HG02571 (cell line): ENCODE measurements at regions not wholly inside any gene's neighbourhood (a gene's known extent, or its start where the extent isn't known, plus 50 kb on each side); places are given as distances from the start of the nearest gene placed in this dataset.
"Not testable (repeated sequence)": the region's sequence is repeated elsewhere in the genome, so short reads cannot be mapped to it uniquely, and the experiment has no call there.

Experiments
- ATAC-seq: cut with Tn5 transposase; IDR thresholded peaks from one replicate; pipeline ENCODE4 v1.9.1; 2021; ENCODE audit warnings: mild to moderate bottlenecking, moderate library complexity; ENCODE audit not compliant: unreplicated experiment

DNA sequence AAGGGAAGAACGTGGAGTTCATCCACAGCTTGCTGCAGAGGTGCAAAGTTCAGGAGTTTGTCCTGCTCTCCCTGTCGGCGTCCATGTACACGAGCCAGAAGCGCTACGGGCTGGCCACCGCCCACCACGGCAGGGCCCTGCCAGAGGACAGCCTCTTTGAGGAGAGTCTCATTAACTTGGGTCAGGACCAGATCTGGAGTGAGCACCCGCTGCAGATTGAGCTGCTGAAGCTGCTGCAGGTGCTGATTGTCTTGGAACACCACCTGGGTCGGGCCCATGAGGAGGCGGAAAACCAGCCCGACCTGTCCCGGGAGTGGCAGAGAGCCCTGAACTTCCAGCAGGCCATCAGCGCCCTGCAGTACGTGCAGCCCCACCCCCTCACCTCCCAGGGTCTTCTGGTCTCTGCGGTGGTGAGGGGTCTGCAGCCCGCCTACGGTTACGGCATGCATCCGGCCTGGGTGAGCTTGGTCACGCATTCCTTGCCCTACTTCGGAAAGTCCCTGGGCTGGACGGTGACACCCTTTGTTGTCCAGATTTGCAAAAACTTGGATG, 73.8 kb upstream of the MORC3 start:
- no peak for ATAC-seq

DNA sequence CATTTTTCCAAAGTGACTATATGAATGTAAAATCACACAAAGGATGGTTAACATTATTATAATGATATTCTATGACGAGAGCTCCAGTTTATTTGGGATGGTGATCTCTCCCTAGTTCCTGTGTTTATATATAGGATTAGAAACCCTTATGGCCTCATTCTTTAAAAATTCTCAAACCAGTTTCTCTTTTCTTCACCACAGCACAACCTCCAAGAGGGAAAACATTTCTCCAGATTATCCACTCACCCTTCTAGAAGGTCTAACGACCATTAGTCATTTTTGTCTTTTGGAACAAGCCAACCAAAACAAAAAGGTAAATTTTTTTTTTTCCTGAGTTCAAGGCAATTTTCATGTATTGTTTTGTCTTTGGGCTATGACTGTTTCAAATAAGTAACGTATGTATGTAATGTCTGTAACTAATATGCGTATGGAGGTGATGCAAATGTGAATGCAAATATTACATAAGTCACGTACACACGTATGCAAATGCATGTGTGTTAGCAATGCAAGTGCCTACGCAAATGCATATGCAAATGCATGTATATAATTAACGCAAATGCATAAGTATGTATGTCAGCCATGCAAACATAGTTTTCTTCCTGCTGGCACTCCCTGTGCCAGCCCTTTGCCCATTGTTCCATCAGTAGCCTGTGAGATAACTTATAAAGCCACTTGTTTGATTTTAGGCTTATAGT, 72.5 kb upstream of the MORC3 start:
- no peak for ATAC-seq

DNA sequence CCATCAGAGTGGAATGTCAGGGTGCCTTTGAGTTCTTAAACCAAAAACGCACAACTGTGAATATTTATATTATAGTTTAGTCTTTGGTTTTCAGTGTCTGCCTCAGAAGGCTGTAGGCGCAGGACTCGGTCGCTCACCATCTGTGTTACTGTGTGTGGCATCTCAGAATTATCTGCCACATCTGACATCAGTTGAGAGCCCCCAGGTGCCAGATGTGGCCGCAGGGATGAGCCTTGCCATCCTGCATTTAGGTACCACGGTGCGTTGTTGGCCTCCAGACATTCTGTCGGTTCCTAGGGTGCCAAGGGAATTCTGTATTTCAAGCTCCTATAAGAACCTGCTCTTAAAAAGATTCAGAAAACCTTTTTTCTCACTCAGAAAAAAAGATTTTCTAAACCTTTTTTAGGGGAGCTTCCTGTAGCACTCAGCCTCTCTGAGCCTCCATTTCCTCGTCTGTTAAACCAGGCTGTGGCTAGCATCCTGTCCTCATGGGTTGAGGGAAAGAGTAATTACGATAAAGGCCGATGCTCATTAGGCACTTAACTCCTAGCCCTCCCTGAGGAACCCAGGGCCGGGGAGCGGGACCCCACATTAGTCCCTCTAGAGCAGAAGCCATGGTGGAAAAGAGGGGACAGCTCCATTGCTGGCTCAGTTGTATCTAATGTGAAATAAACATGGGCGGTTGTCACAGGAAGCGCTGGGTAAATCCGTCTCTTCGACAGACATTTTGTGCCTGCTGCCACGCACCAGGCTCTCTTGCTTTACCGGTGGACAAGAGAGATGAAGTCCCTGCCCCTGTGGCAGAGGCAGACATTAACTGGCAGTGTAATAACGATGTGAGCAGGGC, 70.2 kb upstream of the MORC3 start:
- no peak for ATAC-seq

DNA sequence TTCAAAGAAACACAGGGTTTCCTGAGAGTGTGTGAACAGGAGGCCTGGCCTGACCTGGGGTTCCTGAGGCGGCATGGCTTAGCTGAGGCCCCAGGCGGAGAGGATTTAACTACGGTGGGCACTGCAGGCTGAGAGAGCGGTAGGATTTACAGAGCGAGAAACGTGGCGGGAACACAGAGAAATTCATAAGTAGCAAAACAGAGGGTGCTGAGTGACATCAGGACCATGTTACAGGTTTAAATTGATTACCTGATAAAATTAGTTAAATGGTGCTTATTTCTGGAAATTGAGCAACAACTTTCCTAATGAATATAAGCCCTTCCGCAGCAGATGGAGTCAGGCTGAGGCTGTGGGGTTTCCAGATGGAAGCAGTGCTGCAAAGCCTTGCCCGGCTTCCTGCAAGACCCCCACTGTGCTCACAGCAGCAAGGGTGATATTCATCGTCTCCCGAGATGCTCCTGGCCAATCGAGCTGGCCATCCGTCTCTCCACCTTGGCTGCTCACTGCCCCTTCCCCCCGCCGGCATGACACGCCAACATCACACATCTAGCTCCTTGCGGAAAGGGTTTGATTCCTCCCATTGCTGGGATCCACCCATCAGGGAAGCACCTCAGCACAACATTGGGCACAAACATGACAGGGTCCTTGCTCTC, 69.4 kb upstream of the MORC3 start:
- ATAC-seq = no peak

DNA sequence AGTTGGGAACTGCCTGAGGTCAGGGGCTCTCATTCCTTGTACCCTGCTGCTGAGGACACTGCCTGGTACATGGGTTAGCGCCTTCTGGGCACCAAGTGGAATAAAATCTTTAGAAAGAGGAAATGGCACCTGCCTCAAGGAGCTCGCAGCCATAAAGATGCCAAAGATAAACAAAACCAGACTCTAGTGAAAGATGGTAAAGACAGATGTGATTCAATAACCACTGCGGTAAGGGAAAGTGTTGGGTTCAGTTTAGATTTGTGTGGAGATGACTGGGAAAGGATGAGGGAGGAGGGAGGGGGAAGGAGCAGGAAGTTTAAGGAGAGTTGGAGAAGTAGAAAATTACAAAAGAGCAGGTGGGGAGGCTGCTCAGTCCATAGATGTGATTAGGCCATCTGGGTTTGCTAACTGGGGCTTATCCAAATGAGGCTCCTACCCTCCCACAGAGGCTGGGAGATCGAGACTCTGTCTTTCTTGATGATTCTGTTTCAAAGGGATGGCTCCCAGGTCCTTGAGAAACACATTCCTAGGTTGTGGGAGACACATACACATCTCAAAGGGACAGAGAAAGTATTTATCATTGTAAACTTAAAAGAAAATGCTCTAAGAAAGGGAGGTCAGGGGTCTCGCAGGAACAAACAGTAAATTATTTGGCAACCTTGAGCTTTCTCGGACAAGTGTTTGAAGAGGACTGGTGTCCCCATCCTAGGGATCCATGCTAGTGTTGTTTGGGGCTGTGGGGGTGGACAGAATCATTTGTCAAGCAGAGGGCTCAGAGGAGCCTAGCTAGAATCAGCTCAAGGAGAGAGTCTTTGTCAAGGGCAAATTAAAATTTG, 65.7 kb upstream of the MORC3 start:
- no peak for ATAC-seq

DNA sequence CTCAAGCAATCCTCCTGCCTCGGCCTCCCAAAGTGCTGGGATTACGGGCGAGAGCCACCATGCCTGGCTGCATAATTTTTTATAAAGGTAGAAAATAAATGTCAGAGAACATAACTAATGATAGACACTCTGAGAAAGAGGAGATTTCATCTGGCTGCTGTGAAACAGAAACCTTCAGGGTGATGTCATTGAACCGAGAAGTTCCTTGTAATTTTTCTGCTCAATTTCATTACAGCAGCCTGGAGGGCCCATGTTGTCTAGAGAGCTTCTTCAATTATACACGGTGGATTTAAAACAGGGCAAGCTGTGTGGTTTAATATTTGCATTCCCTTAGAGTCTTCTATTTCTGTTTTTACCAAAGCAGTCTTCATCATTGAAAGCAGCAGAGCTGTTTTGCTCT, 64.3 kb upstream of the MORC3 start:
- peak; percentile 64 for ATAC-seq

DNA sequence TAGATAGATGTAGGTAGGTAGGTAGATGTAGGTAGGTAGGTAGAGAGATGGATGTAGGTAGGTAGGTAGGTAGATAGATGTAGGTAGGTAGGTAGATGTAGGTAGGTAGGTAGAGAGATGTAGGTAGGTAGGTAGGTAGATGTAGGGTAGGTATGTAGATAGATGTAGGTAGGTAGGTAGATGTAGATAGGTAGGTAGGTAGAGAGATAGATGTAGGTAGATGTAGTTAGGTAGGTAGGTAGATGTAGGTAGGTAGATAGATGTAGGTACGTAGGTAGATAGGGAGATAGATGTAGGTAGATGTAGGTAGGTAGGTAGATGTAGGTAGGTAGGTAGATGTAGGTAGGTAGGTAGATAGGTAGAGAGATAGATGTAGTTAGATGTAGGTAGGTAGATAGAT, 62.3 kb upstream of the MORC3 start:
- ATAC-seq = no peak

DNA sequence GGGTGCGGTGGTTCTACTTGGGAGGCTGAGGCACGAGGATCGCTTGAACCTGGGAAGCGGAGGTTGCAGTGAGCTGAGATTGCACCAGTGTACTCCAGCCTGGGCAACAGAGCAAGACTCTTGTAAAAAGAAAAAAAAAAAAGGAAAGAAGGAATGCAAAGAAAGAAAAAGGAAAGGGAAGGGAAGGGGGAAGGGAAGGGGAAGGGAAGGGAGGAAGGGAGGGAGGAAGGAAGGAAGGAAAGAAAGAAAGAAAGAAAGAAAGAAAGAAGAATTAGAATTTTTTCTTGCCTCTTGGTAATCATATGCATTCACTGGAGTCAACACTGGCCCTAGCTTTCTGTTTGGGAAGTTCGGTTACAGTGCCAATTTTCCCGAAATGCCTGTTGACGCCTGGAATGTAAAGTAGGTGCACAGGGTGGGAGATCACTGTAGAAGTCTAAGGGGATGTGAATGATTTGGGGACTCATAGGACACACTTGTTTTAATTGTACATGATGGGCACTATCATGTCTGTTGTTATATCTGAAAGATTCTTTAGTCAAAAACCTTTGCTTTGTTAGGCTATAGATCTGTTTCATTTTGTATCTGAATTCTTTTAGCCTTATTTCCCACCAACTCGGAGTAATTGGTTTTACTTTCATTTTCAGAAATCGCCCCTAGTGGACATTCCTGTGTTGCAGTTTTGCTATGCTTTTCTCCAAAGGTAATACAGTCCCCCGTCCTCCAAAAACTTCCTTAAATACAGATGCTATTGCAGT, 59.8 kb upstream of the MORC3 start:
- ATAC-seq = no peak

DNA sequence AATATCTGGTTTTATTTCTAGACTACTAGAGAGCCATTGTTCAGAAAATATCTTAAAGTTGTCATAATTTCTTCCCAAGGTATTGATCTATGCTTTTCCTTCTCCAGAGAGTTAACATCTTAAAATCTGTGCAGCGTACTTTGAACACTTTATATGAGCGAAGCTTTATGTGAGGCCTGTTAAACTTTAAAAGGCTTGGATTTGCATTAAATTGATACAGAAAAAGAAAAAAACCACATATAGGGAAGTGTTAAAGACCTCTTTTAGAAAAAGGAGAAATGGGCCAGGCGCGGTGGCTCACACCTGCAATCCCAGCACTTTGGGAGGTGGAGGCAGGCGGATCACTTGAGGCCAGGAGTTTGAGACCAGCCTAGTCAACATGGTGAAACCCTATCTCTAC, 59.2 kb upstream of the MORC3 start:
- no peak for ATAC-seq

DNA sequence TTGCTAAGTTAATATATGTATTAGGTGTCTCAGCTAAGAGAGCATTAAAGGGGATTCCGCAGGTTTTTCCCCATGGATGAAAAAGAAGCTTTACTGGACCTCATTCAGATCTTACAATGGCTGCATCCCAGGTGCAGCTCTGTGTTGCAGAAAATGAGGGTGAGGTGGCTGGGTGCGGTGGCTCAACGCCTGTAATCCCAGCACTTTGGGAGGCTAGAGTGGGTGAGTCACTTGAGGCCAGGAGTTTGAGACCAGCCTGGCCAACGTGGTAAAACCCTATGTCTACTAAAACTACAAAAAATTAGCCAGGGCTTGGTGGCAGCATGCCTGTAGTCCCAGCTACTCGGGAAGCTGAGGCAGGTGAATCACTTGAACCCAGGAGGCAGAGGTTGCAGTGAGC, 58.5 kb upstream of the MORC3 start:
- ATAC-seq = no peak

DNA sequence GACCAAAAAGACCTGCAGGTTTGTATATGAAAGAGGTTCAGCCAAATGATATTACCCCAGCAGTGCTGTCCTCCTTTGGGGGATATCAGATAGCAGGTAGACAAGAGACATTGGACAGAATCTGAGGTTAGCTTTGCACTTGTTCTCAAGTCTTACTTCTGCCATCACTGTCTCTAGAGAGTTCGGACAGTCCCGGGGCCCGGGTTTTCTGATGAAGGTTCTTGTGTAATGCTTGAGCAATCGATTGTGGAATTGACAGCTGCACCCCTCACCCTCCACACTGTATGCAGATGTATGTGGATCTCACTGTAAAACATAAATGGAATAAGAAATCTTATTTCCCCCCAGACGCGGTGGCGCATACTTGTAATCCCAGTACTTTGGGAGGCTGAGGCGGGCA, 56.2 kb upstream of the MORC3 start:
- no peak for ATAC-seq

DNA sequence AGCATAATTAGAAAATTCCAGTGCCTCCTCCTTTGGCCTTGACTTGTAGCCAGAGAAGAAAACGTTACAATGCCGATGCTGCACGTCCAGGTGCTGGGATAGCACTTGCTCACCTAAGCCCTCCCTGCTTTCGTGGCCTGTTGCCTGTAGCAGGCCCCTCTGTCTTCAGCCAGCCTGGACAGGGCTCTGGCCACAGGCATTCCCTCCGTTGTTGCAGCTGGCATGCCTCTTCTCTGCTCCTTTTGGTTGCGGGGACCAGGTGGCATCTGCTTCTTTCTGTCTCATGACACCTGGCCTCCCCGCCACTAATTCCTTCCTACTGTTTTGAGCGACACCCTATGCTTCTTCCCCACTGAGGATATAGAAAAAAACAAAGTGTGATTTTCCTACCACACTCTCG, 54.6 kb upstream of the MORC3 start:
- no peak for ATAC-seq

DNA sequence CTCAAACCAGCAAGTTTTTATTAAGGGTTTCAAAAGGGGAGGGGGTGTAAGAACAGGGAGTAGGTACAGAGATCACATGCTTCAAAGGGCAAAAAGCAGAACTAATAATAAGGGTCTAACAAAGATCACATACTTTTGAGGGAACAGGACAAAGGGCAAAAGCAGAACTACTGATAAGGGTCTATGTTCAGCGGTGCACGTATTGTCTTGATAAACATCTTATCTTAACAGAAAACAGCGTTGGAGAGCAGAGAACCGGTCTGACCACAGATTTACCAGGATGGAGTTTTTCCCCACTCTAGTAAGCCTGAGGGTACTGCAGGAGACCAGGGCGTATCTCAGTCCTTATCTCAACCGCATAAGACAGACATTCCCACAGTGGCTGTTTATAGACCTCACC, 52.2 kb upstream of the MORC3 start:
- ATAC-seq = not testable (repeated sequence)

DNA sequence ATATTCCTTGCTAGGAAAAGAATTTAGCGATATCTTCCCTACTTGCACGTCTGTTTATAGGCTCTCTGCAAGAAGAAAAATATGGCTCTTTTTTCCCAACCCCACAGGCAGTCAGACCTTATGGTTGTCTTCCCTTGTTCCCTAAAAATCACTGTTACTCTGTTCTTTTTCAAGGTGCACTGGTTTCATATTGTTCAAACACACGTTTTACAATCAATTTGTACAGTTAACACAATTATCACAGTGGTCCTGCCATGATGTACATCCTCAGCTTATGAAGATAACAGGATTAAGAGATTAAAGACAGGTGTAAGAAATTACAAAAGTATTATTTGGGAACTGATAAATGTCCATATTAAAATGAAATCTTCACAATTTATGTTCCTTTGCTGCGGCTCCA, 51.7 kb upstream of the MORC3 start:
- ATAC-seq = not testable (repeated sequence)
